ENCODE measurements at regions not wholly inside any gene's neighbourhood (a gene's known extent, or its start where the extent isn't known, plus 50 kb on each side); places are given as distances from the start of the nearest gene placed in this dataset.

DNA sequence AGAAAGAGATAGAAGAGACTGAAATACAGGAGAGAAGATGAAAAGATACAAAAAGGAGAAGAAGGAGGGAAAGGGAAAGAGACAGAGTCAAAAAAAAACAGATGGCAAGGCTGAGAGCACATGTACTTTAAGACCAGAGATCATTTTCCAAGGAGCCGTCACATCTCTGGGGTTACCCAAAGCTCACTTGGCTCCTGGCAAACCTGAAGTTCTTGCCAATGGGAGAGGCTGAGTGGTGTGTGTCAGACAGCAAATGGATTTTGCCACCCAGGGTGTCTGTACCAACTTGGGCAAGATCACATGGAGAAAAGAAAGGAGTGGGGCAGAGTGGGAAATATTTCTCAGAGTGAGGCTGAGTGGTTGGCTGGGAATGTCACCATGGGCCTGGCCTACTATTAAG lies 219.3 kb upstream of the TNP1 start:
- Mint-ChIP-seq H3K9me3 (no peaks in the 10 kb centered on the region), H3K27me3 (ENCODE audit: low read depth in 3 of 3) (peaks cover 8 to 13% (median 11%) of the 10 kb centered on the region in 3 donors), H3K36me3 (no peaks in the 10 kb centered on the region), H3K4me3 (no peak overlapping the region), H3K4me1 (peaks cover 7% of the 10 kb centered on the region), H3K27ac (peak overlapping the region in 1 of 7 donors; percentile 27)
- H3K36me3 ChIP-seq (replicated peaks in 1 of 2; ENCODE audit: control insufficient read depth in 1 of 2, insufficient read depth in 2 of 2, low read length in 2 of 2): no peaks in the 10 kb centered on the region
- H2AFZ ChIP-seq (ENCODE audit: insufficient read depth, low read depth, low read length, poor library complexity, severe bottlenecking): no peak overlapping the region
- no peaks in the 10 kb centered on the region for H3K9me3 ChIP-seq (replicated peaks in 1 of 2; ENCODE audit: control insufficient read depth in 1 of 2, insufficient read depth in 1 of 2, low read length in 2 of 2)
- H3K4me2 ChIP-seq (replicated peaks; ENCODE audit: extremely low read depth, low read length, poor library complexity, severe bottlenecking): no peak overlapping the region
- H3K27me3 ChIP-seq (ENCODE audit: control insufficient read depth in 2 of 2, insufficient read depth in 2 of 2, low read length in 2 of 2): no peaks in the 10 kb centered on the region
- no peak overlapping the region for H3K9ac ChIP-seq (ENCODE audit: insufficient read depth, low read length, poor library complexity, severe bottlenecking)
- no peak for DNase-seq
- no CpG with 5 or more reads among the region's 1 CpG for whole genome bisulfite sequencing (ENCODE audit: insufficient coverage)
- no peak overlapping the region for H3K27ac ChIP-seq (ENCODE audit: low read depth in 1 of 2, low read length in 2 of 2)
- H4K20me1 ChIP-seq (ENCODE audit: insufficient read depth, low read length): no peaks in the 10 kb centered on the region
- no peaks in the 10 kb centered on the region for H3K79me2 ChIP-seq (ENCODE audit: insufficient read depth, low read length)
- no peaks in the 10 kb centered on the region for H3K4me1 ChIP-seq (ENCODE audit: control insufficient read depth in 1 of 2, insufficient read depth in 2 of 2, low read length in 2 of 2)
- TF ChIP-seq, protein P1, sequence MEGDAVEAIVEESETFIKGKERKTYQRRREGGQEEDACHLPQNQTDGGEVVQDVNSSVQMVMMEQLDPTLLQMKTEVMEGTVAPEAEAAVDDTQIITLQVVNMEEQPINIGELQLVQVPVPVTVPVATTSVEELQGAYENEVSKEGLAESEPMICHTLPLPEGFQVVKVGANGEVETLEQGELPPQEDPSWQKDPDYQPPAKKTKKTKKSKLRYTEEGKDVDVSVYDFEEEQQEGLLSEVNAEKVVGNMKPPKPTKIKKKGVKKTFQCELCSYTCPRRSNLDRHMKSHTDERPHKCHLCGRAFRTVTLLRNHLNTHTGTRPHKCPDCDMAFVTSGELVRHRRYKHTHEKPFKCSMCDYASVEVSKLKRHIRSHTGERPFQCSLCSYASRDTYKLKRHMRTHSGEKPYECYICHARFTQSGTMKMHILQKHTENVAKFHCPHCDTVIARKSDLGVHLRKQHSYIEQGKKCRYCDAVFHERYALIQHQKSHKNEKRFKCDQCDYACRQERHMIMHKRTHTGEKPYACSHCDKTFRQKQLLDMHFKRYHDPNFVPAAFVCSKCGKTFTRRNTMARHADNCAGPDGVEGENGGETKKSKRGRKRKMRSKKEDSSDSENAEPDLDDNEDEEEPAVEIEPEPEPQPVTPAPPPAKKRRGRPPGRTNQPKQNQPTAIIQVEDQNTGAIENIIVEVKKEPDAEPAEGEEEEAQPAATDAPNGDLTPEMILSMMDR (IDR thresholded peaks at IDR 0.05): no peak
- H3K4me3 ChIP-seq (replicated peaks in 1 of 3; ENCODE audit: low read depth in 2 of 3, low read length in 3 of 3): no peak overlapping the region
- intact Hi-C loops (cut with micrococcal nuclease): no loop called here

DNA sequence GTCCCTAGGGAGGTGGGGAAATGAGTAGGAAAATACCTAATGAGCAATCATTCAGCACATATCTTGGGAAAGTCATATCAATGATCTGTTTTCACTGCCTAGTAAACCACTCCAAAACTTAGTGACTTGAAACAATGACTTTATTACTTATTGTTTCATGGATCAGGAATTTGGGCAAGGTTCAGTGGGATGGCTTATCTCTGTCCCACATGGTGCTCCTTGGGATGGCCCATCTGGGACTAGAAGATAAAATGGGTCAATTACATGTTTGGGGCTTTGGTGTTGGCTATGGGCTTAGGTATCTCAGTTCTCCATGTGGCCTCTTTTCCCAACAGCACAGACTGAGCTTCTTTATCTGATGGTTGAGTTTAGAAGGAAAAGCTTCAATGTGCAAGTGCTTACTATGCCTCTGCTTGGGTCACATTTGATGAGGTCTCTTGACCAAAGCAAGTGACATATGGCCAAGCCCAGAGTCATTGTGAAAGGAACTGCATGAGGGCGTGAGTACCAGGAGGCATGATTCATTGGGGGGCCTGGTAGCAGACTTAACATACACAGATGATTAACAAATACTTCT lies 218.1 kb upstream of the TNP1 start:
- TF ChIP-seq, protein P1 (IDR thresholded peaks at IDR 0.05): no peak
- Histone ChIP-seq H3K4me3 (replicated peaks in 1 of 3; ENCODE audit: low read depth in 2 of 3, low read length in 3 of 3) (no peak overlapping the region), H3K4me2 (replicated peaks; ENCODE audit: extremely low read depth, low read length, poor library complexity, severe bottlenecking) (no peak overlapping the region), H3K79me2 (ENCODE audit: insufficient read depth, low read length) (no peaks in the 10 kb centered on the region), H2AFZ (ENCODE audit: insufficient read depth, low read depth, low read length, poor library complexity, severe bottlenecking) (no peak overlapping the region), H3K36me3 (replicated peaks in 1 of 2; ENCODE audit: control insufficient read depth in 1 of 2, insufficient read depth in 2 of 2, low read length in 2 of 2) (no peaks in the 10 kb centered on the region), H3K27ac (ENCODE audit: low read depth in 1 of 2, low read length in 2 of 2) (no peak overlapping the region), H3K27me3 (ENCODE audit: control insufficient read depth in 2 of 2, insufficient read depth in 2 of 2, low read length in 2 of 2) (no peaks in the 10 kb centered on the region), H4K20me1 (ENCODE audit: insufficient read depth, low read length) (no peaks in the 10 kb centered on the region), H3K9me3 (replicated peaks in 1 of 2; ENCODE audit: control insufficient read depth in 1 of 2, insufficient read depth in 1 of 2, low read length in 2 of 2) (no peaks in the 10 kb centered on the region), H3K4me1 (ENCODE audit: control insufficient read depth in 1 of 2, insufficient read depth in 2 of 2, low read length in 2 of 2) (no peaks in the 10 kb centered on the region), H3K9ac (ENCODE audit: insufficient read depth, low read length, poor library complexity, severe bottlenecking) (no peak overlapping the region)
- Mint-ChIP-seq H3K27me3 (ENCODE audit: low read depth in 3 of 3) (peaks cover 6 to 10% (median 7%) of the 10 kb centered on the region in 3 donors), H3K36me3 (no peaks in the 10 kb centered on the region), H3K4me3 (no peak overlapping the region), H3K9me3 (no peaks in the 10 kb centered on the region), H3K4me1 (peaks cover 7% of the 10 kb centered on the region), H3K27ac (no peak overlapping the region)
- DNase-seq: peak in 1 of 3 donors; percentile 17
- no CpG with 5 or more reads among the region's 1 CpG for WGBS (ENCODE audit: insufficient coverage)
- intact Hi-C loops (cut with micrococcal nuclease): no loop called here

Measured in CD14-positive monocyte (primary cell).